ENCODE measurements at regions not wholly inside any gene's neighbourhood (a gene's known extent, or its start where the extent isn't known, plus 50 kb on each side); places are given as distances from the start of the nearest gene placed in this dataset.

DNA sequence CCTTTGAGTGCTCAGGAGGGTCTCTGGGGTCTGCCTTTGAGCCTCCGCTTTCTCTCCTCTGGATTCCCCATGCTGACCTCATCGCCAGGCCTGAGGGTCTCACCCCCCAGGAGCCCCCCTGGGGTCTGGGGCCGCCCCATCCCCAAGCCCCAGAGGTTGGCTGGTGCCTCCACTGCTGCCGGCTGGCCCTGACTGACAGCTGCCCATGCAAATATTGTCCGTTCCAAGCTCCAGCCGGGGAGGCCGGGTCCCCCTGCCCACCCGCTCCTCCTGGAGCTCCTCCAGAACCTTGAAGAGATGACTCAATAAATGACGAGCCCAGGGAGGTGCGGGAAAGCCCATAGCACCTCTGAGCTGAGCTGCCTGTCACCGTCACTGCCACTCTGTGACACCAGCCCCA lies 173.8 kb downstream of the RBFOX3 start:
- H3K27ac ChIP-seq, result no peak overlapping the region
- H3K36me3 ChIP-seq, result no peaks in the 10 kb centered on the region
- no peak for DNase-seq (ENCODE audit: low spot score in 2 of 2)
- H3K4me1 ChIP-seq, result no peaks in the 10 kb centered on the region
- peaks cover 0 to 68% of the 10 kb centered on the region in 2 donors for H3K27me3 ChIP-seq
- H3K4me3 ChIP-seq, result no peak overlapping the region
- TF ChIP-seq POLR2A (IDR thresholded peaks at IDR 0.05) (no peak), POLR2AphosphoS5 (IDR thresholded peaks at IDR 0.05) (no peak)
- TF ChIP-seq, protein P1, sequence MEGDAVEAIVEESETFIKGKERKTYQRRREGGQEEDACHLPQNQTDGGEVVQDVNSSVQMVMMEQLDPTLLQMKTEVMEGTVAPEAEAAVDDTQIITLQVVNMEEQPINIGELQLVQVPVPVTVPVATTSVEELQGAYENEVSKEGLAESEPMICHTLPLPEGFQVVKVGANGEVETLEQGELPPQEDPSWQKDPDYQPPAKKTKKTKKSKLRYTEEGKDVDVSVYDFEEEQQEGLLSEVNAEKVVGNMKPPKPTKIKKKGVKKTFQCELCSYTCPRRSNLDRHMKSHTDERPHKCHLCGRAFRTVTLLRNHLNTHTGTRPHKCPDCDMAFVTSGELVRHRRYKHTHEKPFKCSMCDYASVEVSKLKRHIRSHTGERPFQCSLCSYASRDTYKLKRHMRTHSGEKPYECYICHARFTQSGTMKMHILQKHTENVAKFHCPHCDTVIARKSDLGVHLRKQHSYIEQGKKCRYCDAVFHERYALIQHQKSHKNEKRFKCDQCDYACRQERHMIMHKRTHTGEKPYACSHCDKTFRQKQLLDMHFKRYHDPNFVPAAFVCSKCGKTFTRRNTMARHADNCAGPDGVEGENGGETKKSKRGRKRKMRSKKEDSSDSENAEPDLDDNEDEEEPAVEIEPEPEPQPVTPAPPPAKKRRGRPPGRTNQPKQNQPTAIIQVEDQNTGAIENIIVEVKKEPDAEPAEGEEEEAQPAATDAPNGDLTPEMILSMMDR (IDR thresholded peaks at IDR 0.05), result no peak
- no peaks in the 10 kb centered on the region for H3K9me3 ChIP-seq
- intact Hi-C loops (cut with DNase I; ENCODE audit: low total_unique reads), result no loop called here

DNA sequence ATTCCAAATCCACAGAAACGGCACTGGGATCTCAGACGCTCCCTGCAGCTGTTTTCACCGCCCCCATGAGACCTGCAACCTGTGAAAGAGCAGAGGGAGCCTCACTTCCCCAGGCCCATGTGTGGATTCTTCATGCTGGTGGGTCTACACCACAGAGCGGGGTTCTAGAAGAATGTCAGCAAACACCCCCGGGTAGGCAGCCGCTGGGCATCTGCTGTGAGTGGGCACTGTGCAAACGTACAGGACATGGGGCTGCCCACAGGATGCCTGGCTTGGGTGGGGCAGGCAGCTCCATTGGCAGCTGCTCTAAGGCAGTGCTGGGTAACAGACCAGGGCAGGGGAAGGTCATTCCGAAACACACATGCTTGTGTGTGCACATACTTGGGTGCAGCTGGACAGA lies 174.9 kb downstream of the RBFOX3 start:
- H3K27ac ChIP-seq, result no peak overlapping the region
- H3K27me3 ChIP-seq, result peaks cover 0 to 71% of the 10 kb centered on the region in 2 donors
- TF ChIP-seq POLR2A (IDR thresholded peaks at IDR 0.05) (no peak), POLR2AphosphoS5 (IDR thresholded peaks at IDR 0.05) (no peak)
- TF ChIP-seq, protein P1 (IDR thresholded peaks at IDR 0.05), result no peak
- no peaks in the 10 kb centered on the region for H3K4me1 ChIP-seq
- DNase-seq (ENCODE audit: low spot score in 2 of 2), result no peak
- no peaks in the 10 kb centered on the region for H3K36me3 ChIP-seq
- no peaks in the 10 kb centered on the region for H3K9me3 ChIP-seq
- no peak overlapping the region for H3K4me3 ChIP-seq
- intact Hi-C loops (cut with DNase I; ENCODE audit: low total_unique reads), result no loop called here

DNA sequence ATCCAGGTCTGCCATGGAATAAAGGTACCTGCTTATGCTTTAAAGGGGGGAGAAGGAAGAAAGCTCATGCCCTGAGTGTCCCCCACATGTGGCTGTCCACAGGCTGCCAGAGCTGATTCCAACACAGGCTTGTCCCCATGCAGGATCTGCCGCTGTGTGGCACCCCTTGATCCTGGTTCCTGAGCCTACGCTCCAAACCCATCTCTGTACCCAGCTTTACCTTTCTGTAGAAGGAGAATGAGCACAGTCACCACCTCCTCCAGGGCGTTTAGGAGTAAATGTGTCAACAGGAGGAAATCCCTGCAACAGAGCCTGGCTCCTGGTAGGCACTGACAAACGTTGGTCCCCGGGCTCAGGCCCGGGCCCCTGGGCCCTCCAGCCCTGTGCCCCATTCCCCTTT lies 175.6 kb downstream of the RBFOX3 start:
- no peaks in the 10 kb centered on the region for H3K36me3 ChIP-seq
- H3K27ac ChIP-seq, result no peak overlapping the region
- TF ChIP-seq POLR2AphosphoS5 (IDR thresholded peaks at IDR 0.05), result no peak
- no peak for TF ChIP-seq POLR2A (IDR thresholded peaks at IDR 0.05)
- TF ChIP-seq, protein P1 (IDR thresholded peaks at IDR 0.05), result no peak
- H3K4me1 ChIP-seq, result no peaks in the 10 kb centered on the region
- H3K27me3 ChIP-seq, result peaks cover 0 to 71% of the 10 kb centered on the region in 2 donors
- intact Hi-C loops (cut with DNase I; ENCODE audit: low total_unique reads), result no loop called here
- DNase-seq (ENCODE audit: low spot score in 2 of 2), result no peak
- H3K9me3 ChIP-seq, result no peaks in the 10 kb centered on the region
- H3K4me3 ChIP-seq, result no peak overlapping the region

DNA sequence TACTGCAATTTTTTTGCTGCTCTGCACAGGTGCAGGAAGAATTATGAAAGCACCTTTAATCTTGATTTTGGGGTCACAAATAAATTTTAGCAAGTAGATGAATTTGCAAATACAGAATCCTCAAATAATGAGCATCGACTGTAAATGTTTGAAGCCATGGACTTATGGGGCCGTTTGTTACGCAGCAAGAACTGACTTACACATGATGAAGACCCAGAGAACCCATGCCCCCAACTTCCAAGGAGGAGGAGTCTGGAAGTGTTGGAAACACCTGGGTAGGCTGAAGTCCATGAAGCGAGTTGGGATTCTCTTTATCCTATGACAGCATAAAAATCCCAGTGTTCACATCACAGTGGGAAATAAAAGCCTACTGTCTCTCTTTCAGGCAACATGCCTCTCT lies 176.6 kb downstream of the RBFOX3 start:
- Histone ChIP-seq H3K4me3 (no peak overlapping the region), H3K36me3 (no peaks in the 10 kb centered on the region), H3K27ac (no peak overlapping the region), H3K27me3 (peaks cover 0 to 70% of the 10 kb centered on the region in 2 donors), H3K9me3 (no peaks in the 10 kb centered on the region), H3K4me1 (no peaks in the 10 kb centered on the region)
- no peak for DNase-seq (ENCODE audit: low spot score in 2 of 2)
- intact Hi-C loops (cut with DNase I; ENCODE audit: low total_unique reads), result no loop called here
- no peak for TF ChIP-seq POLR2A (IDR thresholded peaks at IDR 0.05)
- no peak for TF ChIP-seq POLR2AphosphoS5 (IDR thresholded peaks at IDR 0.05)
- TF ChIP-seq, protein P1 (IDR thresholded peaks at IDR 0.05), result no peak

DNA sequence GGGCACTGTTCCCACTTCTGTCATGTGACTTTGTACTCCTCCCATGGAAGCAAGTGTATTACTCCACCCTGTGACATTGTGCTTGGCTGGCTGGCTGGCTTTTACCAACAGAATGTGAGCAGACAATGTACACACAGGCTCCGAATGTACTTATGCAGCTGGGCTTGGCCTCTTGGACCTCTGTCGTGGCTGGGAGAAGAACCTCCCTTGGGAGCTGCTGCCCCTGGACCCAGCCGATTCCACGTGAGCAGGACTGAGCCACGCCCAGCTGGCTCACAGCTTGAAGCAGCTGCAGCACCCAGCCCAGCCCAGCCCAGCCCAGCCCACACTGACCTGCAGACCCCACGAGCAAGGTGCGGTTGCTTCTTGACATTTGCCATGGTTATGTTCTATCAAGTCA lies 177.5 kb downstream of the RBFOX3 start:
- TF ChIP-seq POLR2A (IDR thresholded peaks at IDR 0.05), result no peak
- TF ChIP-seq, protein P1 (IDR thresholded peaks at IDR 0.05), result no peak
- Histone ChIP-seq H3K4me3 (no peak overlapping the region), H3K9me3 (no peaks in the 10 kb centered on the region), H3K27ac (no peak overlapping the region), H3K36me3 (no peaks in the 10 kb centered on the region), H3K4me1 (no peaks in the 10 kb centered on the region), H3K27me3 (peaks cover 0 to 70% of the 10 kb centered on the region in 2 donors)
- intact Hi-C loops (cut with DNase I; ENCODE audit: low total_unique reads), result no loop called here
- DNase-seq (ENCODE audit: low spot score in 2 of 2), result no peak

Measured in breast epithelium (tissue), 4 donors.